Fibroblast of villous mesenchyme (primary cell): ENCODE measurements at regions not wholly inside any gene's neighbourhood (a gene's known extent, or its start where the extent isn't known, plus 50 kb on each side); places are given as distances from the start of the nearest gene placed in this dataset.

Experiments used
- DNase-seq: peaks from one replicate; pipeline ENCODE4 v3.0.0-alpha.2; 2010; ENCODE audit warnings: low read depth
- H3K4me3 ChIP-seq: 2 replicates; pipeline ENCODE4 v1.5.1; 2011; ENCODE audit warnings: low read depth, mild to moderate bottlenecking, low read length
- TF ChIP-seq, protein P1 (sequence below): IDR thresholded peaks from 2 replicates; pipeline ENCODE4 v1.5.1; 2012; ENCODE audit warnings: low read depth, mild to moderate bottlenecking, low read length; ENCODE audit not compliant: insufficient read depth

DNA sequence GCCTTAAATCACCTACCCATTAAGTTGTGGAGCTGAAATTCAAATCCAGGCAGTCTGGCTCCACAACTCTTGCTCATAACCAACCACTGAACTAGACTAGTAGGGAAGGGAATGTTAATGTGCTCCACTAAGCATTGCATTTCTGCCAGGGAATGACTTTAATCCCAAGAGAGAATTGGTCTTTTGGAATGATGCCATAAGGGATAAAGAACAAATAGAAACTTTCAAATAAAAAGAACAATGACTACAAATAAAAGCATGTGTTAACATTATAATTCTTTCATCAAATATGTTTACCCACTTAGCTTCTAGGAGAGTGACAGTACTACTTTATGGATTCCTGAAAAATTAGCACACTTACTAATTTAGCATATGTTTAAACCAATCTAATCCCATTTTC lies 905.9 kb downstream of the CENPC start:
- TF ChIP-seq, protein P1, sequence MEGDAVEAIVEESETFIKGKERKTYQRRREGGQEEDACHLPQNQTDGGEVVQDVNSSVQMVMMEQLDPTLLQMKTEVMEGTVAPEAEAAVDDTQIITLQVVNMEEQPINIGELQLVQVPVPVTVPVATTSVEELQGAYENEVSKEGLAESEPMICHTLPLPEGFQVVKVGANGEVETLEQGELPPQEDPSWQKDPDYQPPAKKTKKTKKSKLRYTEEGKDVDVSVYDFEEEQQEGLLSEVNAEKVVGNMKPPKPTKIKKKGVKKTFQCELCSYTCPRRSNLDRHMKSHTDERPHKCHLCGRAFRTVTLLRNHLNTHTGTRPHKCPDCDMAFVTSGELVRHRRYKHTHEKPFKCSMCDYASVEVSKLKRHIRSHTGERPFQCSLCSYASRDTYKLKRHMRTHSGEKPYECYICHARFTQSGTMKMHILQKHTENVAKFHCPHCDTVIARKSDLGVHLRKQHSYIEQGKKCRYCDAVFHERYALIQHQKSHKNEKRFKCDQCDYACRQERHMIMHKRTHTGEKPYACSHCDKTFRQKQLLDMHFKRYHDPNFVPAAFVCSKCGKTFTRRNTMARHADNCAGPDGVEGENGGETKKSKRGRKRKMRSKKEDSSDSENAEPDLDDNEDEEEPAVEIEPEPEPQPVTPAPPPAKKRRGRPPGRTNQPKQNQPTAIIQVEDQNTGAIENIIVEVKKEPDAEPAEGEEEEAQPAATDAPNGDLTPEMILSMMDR = no peak
- no peak for DNase-seq
- no peak overlapping the region for H3K4me3 ChIP-seq

DNA sequence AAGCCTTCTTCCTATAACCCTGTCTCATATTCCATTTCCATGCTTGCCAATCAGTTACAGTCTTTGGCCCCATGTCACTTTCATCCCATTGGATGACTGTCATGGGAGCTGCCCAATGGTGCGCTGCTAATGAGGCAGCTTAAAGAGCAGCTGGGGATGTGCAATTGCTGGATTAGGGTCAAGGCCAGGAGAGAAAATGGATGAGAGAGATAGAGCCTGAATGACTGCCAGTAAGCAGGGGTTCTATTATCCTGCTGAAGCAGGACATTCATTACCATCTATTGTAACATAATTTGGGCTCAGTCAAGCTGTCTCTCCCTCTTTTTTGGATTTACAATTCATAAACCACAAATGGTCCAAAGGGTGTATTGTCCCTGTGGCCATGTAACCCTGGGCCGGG lies 909.0 kb downstream of the CENPC start:
- DNase-seq = no peak
- TF ChIP-seq, protein P1 = no peak
- no peak overlapping the region for H3K4me3 ChIP-seq

DNA sequence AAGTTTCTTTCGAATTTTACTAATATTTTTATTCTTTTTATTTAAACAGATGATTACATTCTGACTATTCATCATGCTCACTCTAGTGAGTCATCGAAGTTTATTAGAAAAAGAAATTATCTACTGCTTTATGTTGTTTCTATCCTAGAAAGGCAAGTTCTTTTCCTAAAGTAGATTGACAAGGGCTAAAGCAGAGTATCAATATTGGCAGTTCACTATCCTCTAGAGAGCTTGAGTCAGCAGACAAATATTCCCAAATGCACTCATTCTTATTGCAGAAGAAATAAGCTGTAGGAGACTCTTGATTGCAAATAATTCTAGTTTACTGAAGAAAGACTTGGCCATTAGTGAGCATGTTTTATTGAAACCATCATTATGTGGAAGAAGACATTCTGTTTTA lies 911.8 kb downstream of the CENPC start:
- DNase-seq = no peak
- TF ChIP-seq, protein P1 = no peak
- no peak overlapping the region for H3K4me3 ChIP-seq

DNA sequence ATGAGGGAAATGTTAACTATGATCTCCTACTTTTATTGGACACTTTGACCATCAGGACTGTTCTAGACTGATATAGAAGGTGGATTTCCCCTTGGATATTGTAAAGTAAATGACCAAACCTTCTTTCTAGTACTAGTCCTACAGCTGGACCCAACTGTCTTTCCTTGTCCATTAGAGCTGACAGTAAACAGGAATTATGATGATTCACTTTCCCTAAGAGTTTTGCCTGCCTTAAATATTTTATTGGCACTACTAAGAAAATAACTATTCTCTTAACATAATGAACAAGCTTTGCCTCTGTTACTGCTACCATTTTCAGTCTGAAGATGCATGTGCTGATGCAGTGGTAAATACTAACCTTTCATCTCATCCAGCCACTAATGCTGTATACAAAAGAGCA lies 915.4 kb downstream of the CENPC start:
- no peak overlapping the region for H3K4me3 ChIP-seq
- DNase-seq = no peak
- TF ChIP-seq, protein P1 = no peak

DNA sequence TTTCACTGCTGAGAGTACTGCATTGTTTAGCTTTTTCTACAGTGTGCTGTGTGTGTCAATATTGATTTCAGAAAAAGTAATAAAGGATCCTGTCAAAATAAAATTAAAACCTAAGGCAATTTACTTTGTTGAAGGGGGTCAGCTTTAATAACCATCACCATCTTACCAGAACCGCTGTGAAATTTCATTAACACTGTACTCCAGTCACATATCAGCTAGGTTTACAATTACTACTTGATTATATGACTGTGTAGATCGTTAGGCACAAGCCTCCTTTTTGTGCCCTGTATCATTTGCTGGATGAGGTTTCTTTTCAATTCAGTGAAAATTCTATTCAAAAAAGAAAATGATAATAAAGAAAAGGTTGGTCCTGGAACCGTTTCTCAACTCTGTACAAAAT lies 917.2 kb downstream of the CENPC start:
- TF ChIP-seq, protein P1 = no peak
- H3K4me3 ChIP-seq = no peak overlapping the region
- no peak for DNase-seq

DNA sequence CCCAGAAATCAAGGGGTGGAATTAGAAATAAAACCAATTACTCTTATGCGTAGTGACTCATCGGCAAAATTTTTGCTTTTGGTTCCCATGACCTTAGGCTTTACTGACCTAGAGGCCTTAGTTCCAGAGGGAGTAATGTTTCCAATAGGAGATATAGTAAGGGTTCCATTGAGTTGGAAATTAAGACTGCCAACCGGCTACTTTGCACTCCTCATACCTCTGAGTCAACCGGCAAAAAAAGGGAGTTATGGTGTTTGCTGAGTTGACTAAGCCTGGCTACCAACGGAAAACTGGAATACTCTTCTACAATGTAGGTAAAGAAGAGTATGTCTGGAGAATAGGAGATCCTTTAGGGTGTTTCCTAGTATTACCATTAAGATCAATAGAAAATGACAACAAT lies 919.8 kb downstream of the CENPC start:
- TF ChIP-seq, protein P1 = no peak
- DNase-seq = no peak
- H3K4me3 ChIP-seq = no peak overlapping the region

DNA sequence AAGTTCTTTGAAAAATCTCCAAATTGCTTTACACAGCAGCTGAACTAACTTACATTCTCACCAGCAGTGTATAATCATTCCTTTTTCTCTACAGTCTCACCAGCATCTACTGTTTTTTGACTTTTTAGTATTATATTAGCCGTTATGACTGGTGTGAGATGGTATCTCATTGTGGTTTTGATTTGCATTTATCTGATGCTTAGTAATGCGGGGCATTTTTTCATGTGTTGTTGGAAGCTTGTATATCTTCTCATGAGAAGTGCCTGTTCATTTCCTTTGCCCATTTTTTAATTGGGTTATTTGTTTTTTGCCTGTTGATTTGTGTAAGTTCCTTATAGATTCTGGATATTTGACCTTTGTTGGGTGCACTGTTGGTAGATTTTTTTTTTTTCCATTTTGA lies 931.7 kb downstream of the CENPC start:
- no peak for DNase-seq
- H3K4me3 ChIP-seq = no peak overlapping the region
- TF ChIP-seq, protein P1 = no peak
